GF-D8 (cell line): ENCODE measurements at regions not wholly inside any gene's neighbourhood (a gene's known extent, or its start where the extent isn't known, plus 50 kb on each side); places are given as distances from the start of the nearest gene placed in this dataset.

Experiments
- DNase-seq: peaks from one replicate; lab custom pipeline; 2025; lab: John Stamatoyannopoulos, UW

GRCh38 chr11:42179216-42179615 lies 719.8 kb upstream of the LRRC4C start:
- no peak for DNase-seq

DNA sequence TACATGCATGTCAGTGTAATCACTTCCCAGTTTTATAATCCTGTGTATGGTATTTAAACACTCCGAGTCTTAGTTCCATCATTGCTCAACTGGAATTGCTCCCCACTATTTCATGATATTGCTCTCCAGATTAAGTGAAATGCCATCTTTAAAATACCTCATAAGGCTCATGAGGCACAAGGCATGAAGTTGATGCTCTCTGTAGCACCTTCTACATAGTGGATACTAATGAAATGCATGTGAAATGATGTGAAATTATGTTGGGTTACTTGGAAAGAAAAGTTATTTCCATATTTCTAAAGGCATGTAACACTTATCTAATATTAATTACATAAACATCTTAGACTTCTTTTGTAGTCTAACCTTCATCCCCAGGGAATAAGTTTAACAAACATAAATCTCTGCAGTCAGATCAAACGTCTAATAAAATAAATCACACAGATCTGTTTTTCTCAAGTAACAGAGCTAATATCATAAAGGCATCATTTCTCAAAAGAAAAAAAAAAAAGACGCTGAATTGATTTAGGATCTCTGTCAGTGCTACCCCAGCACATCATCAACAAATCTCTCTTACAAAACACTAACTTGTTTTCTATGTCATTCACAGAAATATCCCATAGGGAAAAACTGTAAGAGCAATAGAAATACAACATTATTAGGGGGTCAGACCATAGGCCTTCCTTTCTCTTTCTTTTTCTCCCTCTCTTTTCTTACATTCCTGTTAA lies 736.0 kb upstream of the LRRC4C start:
- no peak for DNase-seq

- no peak for DNase-seq
These were observed 740.9 kb upstream of the LRRC4C start for GRCh38 chr11:42200311-42200710.

GRCh38 chr11:42201603-42202148 lies 742.2 kb upstream of the LRRC4C start:
- DNase-seq: no peak

- DNase-seq: no peak
These were observed 746.1 kb upstream of the LRRC4C start for GRCh38 chr11:42205518-42205917.

DNA sequence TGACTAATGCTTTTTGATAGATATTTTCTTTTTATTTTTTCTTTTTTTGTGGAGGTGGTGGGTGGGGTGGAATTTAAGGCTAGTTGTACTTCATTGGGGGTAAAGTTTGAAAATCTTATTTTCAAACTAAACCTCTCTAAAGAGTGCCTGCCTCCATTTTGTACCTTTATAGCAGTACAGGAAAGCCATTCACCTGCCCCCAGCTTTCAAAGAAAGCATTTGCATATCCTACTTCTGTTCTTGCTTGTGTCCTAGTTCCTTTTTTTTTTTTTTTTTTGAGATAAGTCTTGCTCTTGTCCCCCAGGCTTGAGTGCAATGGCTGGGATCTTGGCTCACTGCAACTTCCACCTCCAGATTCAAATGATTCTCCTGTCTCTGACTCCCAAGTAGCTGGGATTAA lies 766.2 kb upstream of the LRRC4C start:
- DNase-seq: no peak

DNA sequence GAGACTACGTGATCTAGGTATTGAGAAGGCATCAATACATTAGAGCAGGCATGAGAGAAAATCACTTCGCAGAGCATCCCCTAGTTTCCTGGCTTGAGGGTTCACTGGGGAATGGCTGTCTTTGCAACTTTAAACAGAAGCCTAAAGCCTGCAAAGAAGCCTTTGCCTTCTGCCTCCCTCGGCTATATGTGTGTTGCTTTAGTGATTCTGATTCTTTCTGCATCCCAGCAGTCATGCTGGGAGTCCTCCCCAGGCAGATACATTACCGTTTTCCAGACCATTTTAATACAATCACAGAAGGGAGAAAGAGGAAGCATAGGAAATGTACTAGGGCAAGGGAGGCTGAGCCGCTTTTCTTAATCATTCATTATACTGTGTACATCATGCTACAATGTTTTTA lies 773.2 kb upstream of the LRRC4C start:
- DNase-seq: no peak

DNA sequence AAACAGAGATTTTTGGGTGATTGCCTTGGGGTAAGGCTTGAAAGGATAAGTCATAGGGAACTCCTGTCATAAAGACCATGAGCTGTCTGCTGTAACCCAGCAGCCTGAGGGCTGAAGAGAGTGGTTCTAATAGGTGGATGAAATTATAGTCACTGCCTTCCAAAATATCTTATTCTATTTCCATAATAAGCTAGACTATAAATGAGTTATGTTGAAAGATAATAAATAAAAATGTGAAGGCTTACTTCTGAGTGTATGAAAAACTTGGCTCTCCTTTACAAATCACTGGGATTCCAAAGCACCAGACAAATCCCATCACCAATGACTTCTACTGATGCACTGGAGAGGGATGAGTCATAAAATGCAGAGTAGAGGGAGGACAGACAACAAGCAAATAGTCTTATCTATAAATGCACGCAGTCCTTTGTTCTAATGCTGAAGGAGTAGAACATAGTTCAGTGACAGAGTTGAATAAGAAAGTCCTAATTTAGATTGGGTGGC lies 775.0 kb upstream of the LRRC4C start:
- no peak for DNase-seq

GRCh38 chr11:42237701-42238235 lies 778.3 kb upstream of the LRRC4C start:
- no peak for DNase-seq

- no peak for DNase-seq
These were observed 779.7 kb upstream of the LRRC4C start for GRCh38 chr11:42239188-42239587.

GRCh38 chr11:42243385-42243784 lies 783.9 kb upstream of the LRRC4C start:
- DNase-seq: no peak

GRCh38 chr11:42244376-42244775 lies 784.9 kb upstream of the LRRC4C start:
- no peak for DNase-seq

DNA sequence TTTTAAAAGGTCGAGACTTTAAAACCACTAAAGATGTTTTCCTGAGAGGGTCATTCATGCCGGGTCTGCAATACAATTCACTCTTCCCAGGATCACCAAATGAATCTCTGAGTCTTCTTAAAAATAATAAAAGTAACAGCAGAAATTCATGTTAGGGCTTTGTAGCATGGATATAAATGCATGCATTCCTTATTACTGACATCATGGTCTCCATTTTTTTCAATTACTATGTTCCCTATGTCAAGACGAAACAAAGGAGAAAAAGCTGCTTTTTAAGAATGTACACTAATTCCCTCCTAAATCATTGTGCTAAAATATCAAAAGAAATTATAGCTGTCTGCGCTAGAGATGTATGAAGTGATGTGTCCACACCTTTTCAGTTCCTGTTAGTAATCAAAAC lies 789.9 kb upstream of the LRRC4C start:
- DNase-seq: no peak

GRCh38 chr11:42249956-42250355 lies 790.5 kb upstream of the LRRC4C start:
- DNase-seq: no peak

- no peak for DNase-seq
These were observed 792.5 kb upstream of the LRRC4C start for GRCh38 chr11:42251984-42252383.

DNA sequence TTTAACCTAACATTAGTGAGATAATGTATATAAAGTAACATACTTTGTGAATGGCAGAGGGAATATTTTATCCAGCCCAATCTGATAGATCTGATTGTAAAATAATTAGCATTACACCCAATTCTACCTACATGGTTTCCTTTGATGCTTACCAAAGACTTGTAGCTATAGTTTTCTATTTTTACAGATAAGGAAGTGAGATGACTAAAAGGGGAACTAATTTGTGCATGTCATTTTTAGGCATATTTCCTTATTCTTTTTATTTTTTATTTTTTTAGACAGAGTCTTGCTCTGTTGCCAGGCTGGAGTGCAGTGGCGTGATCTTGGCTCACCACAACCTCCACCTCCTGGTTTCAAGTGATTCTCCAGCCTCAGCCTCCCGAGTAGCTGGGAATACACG lies 793.7 kb upstream of the LRRC4C start:
- DNase-seq: no peak

- no peak for DNase-seq
These were observed 796.5 kb upstream of the LRRC4C start for GRCh38 chr11:42255906-42256305.

DNA sequence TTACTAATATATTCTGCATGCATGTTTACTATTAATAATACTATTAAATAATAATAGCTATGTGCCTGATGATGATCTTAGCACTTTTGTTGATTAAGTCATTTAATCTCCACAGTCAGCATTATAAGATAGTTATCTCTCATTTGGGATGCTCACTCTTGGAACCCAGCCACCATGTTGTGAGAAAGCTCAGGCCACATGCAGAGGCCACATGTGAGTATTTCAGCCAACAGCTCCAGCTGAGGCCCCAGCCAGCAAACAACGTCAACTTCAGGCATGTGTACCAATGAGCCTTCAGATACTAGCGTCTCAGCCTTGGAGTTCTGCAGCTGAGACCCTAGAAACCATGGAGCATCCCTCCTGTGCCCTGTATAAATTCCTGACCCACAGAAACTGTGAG lies 798.1 kb upstream of the LRRC4C start:
- no peak for DNase-seq

- DNase-seq: no peak
These were observed 805.6 kb upstream of the LRRC4C start for GRCh38 chr11:42265072-42265471.

- no peak for DNase-seq
These were observed 811.9 kb upstream of the LRRC4C start for GRCh38 chr11:42271306-42271705.

- no peak for DNase-seq
These were observed 814.5 kb upstream of the LRRC4C start for GRCh38 chr11:42273977-42274376.

DNA sequence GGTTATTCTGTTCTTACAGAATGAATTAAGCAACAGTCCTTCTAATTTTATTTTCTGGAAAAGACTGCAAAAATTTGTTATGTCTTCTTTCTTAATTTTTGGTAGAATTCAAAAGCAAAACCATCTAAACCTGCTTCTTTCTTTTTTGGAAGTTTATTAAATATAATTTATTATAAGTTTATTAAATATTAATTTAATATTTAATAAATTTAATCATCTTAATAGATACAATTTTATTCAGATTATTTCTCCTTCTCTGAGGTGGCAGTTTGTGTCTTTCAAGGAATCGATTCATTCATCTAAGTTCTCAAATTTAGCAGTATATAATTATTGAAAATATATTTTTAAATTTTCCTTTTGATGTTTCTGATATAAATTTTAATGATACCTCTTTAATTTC lies 837.5 kb upstream of the LRRC4C start:
- DNase-seq: no peak

DNA sequence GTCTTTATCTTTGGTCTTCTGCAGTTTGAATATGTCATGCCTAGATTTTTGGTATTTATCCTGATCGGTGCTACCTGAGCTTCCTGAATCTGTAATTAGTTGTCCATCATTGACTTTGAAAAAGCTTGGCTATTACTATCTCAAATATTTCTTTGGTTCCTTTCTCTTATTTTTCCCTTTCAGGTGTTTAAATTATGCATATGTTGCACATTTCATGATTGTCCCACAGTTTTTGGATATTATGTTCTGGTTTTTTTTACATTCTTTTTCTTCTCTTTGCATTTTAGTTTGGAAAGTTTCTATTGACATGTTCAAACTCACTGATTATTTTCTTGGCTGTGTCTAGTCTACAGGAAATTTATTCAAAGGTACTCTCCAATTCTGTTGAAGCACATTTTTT lies 840.3 kb upstream of the LRRC4C start:
- no peak for DNase-seq

GRCh38 chr11:42301777-42302176 lies 842.3 kb upstream of the LRRC4C start:
- DNase-seq: no peak
